ENCODE measurements at regions not wholly inside any gene's neighbourhood (a gene's known extent, or its start where the extent isn't known, plus 50 kb on each side); places are given as distances from the start of the nearest gene placed in this dataset.
"Not testable (repeated sequence)": the region's sequence is repeated elsewhere in the genome, so short reads cannot be mapped to it uniquely, and the experiment has no call there.

DNA sequence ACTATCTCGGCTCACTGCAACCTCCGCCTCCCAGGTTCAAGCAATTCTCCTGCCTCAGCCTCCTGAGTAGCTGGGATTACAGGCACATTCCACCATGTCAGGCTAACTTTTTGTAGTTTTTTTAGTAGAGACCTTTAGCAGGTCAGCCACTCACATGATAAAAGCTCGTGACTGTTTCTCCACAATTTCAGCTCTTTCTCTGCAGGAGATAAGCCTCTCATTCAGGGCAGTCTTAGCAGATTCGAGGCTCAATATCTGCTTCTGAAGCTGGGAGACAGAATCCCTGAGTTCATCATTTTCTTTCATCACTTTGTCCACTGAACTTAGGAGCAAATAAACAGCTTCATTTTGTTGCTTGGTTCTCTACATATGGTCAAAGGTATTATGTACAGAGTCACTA is 345.9 kb upstream of the NDST4 start:
- TF ChIP-seq, protein P1, sequence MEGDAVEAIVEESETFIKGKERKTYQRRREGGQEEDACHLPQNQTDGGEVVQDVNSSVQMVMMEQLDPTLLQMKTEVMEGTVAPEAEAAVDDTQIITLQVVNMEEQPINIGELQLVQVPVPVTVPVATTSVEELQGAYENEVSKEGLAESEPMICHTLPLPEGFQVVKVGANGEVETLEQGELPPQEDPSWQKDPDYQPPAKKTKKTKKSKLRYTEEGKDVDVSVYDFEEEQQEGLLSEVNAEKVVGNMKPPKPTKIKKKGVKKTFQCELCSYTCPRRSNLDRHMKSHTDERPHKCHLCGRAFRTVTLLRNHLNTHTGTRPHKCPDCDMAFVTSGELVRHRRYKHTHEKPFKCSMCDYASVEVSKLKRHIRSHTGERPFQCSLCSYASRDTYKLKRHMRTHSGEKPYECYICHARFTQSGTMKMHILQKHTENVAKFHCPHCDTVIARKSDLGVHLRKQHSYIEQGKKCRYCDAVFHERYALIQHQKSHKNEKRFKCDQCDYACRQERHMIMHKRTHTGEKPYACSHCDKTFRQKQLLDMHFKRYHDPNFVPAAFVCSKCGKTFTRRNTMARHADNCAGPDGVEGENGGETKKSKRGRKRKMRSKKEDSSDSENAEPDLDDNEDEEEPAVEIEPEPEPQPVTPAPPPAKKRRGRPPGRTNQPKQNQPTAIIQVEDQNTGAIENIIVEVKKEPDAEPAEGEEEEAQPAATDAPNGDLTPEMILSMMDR (conservative IDR thresholded peaks at IDR 0.05; ENCODE audit: low read depth in 2 of 2): not testable (repeated sequence)
- not testable (repeated sequence) for TF ChIP-seq POLR2AphosphoS5 (IDR thresholded peaks at IDR 0.05; ENCODE audit: low read depth); EZH2 (IDR thresholded peaks at IDR 0.05; ENCODE audit: low read depth, unreplicated experiment); EZH2phosphoT487 (IDR thresholded peaks at IDR 0.05; ENCODE audit: unreplicated experiment); JUNB (IDR thresholded peaks at IDR 0.05; ENCODE audit: unreplicated experiment); CREB1 (CRISPR knock-in tag; IDR thresholded peaks at IDR 0.05; ENCODE audit: low read depth)
- TF ChIP-seq, protein P2, sequence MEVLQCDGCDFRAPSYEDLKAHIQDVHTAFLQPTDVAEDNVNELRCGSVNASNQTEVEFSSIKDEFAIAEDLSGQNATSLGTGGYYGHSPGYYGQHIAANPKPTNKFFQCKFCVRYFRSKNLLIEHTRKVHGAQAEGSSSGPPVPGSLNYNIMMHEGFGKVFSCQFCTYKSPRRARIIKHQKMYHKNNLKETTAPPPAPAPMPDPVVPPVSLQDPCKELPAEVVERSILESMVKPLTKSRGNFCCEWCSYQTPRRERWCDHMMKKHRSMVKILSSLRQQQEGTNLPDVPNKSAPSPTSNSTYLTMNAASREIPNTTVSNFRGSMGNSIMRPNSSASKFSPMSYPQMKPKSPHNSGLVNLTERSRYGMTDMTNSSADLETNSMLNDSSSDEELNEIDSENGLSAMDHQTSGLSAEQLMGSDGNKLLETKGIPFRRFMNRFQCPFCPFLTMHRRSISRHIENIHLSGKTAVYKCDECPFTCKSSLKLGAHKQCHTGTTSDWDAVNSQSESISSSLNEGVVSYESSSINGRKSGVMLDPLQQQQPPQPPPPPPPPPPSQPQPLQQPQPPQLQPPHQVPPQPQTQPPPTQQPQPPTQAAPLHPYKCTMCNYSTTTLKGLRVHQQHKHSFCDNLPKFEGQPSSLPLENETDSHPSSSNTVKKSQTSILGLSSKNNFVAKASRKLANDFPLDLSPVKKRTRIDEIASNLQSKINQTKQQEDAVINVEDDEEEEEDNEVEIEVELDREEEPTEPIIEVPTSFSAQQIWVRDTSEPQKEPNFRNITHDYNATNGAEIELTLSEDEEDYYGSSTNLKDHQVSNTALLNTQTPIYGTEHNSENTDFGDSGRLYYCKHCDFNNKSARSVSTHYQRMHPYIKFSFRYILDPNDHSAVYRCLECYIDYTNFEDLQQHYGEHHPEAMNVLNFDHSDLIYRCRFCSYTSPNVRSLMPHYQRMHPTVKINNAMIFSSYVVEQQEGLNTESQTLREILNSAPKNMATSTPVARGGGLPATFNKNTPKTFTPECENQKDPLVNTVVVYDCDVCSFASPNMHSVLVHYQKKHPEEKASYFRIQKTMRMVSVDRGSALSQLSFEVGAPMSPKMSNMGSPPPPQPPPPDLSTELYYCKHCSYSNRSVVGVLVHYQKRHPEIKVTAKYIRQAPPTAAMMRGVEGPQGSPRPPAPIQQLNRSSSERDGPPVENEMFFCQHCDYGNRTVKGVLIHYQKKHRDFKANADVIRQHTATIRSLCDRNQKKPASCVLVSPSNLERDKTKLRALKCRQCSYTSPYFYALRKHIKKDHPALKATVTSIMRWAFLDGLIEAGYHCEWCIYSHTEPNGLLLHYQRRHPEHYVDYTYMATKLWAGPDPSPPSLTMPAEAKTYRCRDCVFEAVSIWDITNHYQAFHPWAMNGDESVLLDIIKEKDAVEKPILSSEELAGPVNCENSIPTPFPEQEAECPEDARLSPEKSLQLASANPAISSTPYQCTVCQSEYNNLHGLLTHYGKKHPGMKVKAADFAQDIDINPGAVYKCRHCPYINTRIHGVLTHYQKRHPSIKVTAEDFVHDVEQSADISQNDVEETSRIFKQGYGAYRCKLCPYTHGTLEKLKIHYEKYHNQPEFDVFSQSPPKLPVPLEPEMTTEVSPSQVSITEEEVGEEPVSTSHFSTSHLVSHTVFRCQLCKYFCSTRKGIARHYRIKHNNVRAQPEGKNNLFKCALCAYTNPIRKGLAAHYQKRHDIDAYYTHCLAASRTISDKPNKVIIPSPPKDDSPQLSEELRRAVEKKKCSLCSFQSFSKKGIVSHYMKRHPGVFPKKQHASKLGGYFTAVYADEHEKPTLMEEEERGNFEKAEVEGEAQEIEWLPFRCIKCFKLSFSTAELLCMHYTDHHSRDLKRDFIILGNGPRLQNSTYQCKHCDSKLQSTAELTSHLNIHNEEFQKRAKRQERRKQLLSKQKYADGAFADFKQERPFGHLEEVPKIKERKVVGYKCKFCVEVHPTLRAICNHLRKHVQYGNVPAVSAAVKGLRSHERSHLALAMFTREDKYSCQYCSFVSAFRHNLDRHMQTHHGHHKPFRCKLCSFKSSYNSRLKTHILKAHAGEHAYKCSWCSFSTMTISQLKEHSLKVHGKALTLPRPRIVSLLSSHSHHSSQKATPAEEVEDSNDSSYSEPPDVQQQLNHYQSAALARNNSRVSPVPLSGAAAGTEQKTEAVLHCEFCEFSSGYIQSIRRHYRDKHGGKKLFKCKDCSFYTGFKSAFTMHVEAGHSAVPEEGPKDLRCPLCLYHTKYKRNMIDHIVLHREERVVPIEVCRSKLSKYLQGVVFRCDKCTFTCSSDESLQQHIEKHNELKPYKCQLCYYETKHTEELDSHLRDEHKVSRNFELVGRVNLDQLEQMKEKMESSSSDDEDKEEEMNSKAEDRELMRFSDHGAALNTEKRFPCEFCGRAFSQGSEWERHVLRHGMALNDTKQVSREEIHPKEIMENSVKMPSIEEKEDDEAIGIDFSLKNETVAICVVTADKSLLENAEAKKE (CRISPR knock-in tag; IDR thresholded peaks at IDR 0.05): not testable (repeated sequence)
- TF ChIP-seq, protein P3, sequence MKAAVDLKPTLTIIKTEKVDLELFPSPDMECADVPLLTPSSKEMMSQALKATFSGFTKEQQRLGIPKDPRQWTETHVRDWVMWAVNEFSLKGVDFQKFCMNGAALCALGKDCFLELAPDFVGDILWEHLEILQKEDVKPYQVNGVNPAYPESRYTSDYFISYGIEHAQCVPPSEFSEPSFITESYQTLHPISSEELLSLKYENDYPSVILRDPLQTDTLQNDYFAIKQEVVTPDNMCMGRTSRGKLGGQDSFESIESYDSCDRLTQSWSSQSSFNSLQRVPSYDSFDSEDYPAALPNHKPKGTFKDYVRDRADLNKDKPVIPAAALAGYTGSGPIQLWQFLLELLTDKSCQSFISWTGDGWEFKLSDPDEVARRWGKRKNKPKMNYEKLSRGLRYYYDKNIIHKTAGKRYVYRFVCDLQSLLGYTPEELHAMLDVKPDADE (IDR thresholded peaks at IDR 0.05): not testable (repeated sequence)

Measured in GM23338 (cell line).